Testis (tissue), 2 donors: ENCODE measurements at regions not wholly inside any gene's neighbourhood (a gene's known extent, or its start where the extent isn't known, plus 50 kb on each side); places are given as distances from the start of the nearest gene placed in this dataset.

ENCODE experiments used
- DNase-seq: peaks from one replicate; pipeline ENCODE4 v3.0.0-alpha.2; 2019
- H3K27ac ChIP-seq, 2 donors: fragments of 200-600 bp; sonication (generic); one replicate each; pipeline ENCODE4 v1.5.1; 2019
- H3K27me3 ChIP-seq: fragments of 200-600 bp; sonication (generic); one replicate; pipeline ENCODE4 v1.5.1; 2019
- H3K36me3 ChIP-seq: fragments of 200-600 bp; sonication (generic); one replicate; pipeline ENCODE4 v1.5.1; 2017; ENCODE audit warnings: low read depth; ENCODE audit errors: missing control alignments
- H3K4me1 ChIP-seq: fragments of 200-600 bp; sonication (generic); one replicate; pipeline ENCODE4 v1.5.1; 2019
- H3K4me3 ChIP-seq, 2 donors: fragments of 200-600 bp; sonication (generic); one replicate each; pipeline ENCODE4 v1.5.1; 2017 to 2019
- H3K9me3 ChIP-seq: fragments of 200-600 bp; sonication (generic); one replicate; pipeline ENCODE4 v1.5.1; 2017
- CTCF ChIP-seq, 3 experiments: fragments of 450-650 bp in 2 of 3; fragments of 200-600 bp in 1 of 3; sonication (generic) in 1 of 3; IDR thresholded peaks; one replicate each; pipeline ENCODE4 v1.5.1; 2016 to 2019; ENCODE audit warnings: antibody characterized with exemption in 3 of 3, mild to moderate bottlenecking in 2 of 3, moderate library complexity in 1 of 3
- POLR2A ChIP-seq: fragments of 450-650 bp; IDR thresholded peaks from one replicate; pipeline ENCODE4 v1.6.1; 2017; ENCODE audit warnings: antibody characterized with exemption, mild to moderate bottlenecking, moderate library complexity
- WGBS, 2 donors: methylation state at CpG; one replicate each; pipeline ENCODE4 v1.1.5; 2018; 5-methylcytosine and 5-hydroxymethylcytosine counted together
- intact Hi-C: fragments of 100-400 bp; cut with DNase I; formaldehyde crosslinking; loops from one replicate; pipeline ENCODE4 v1.15.1; 2023; ENCODE audit warnings: low total_unique reads

- Histone ChIP-seq H3K4me3 (no peak overlapping the region), H3K9me3 (no peaks in the 10 kb centered on the region), H3K27me3 (no peaks in the 10 kb centered on the region), H3K27ac (no peak overlapping the region), H3K4me1 (no peaks in the 10 kb centered on the region), H3K36me3 (no peaks in the 10 kb centered on the region)
- intact Hi-C loops, result no loop called here
- 92% methylated on average over 5 of the region's 5 CpGs for WGBS, 2 donors
- DNase-seq, result no peak
- TF ChIP-seq POLR2A, result no peak
- TF ChIP-seq CTCF (IDR thresholded peaks at IDR 0.05), result no peak
These were observed 349.2 kb downstream of the HGF start for GRCh38 chr7:81420526-81421226.

GRCh38 chr7:81419731-81420130, 350.1 kb downstream of the HGF start:
- intact Hi-C loops, result no loop called here
- no peak for DNase-seq

GRCh38 chr7:81416659-81417058, 353.2 kb downstream of the HGF start:
- TF ChIP-seq CTCF (IDR thresholded peaks at IDR 0.05) (no peak), POLR2A (no peak)
- intact Hi-C loops, result no loop called here
- Histone ChIP-seq H3K27me3 (no peaks in the 10 kb centered on the region), H3K4me1 (no peaks in the 10 kb centered on the region), H3K27ac (no peak overlapping the region), H3K36me3 (no peaks in the 10 kb centered on the region), H3K9me3 (no peaks in the 10 kb centered on the region), H3K4me3 (no peak overlapping the region)
- WGBS, 2 donors, result 87 to 92% methylated on average over 1 of the region's 1 CpG
- no peak for DNase-seq

More at GRCh38 chr7:81419731-81420130, 350.1 kb downstream of the HGF start:
- H3K9me3 ChIP-seq, result no peaks in the 10 kb centered on the region
- no peaks in the 10 kb centered on the region for H3K36me3 ChIP-seq
- H3K4me3 ChIP-seq, result no peak overlapping the region
- TF ChIP-seq CTCF (IDR thresholded peaks at IDR 0.05) (no peak), POLR2A (no peak)
- no peak overlapping the region for H3K27ac ChIP-seq
- H3K4me1 ChIP-seq, result no peaks in the 10 kb centered on the region
- no peaks in the 10 kb centered on the region for H3K27me3 ChIP-seq

GRCh38 chr7:81415181-81415580, 354.7 kb downstream of the HGF start:
- Histone ChIP-seq H3K4me3 (no peak overlapping the region), H3K4me1 (peaks cover 3% of the 10 kb centered on the region), H3K9me3 (no peaks in the 10 kb centered on the region), H3K27ac (no peak overlapping the region), H3K27me3 (no peaks in the 10 kb centered on the region), H3K36me3 (no peaks in the 10 kb centered on the region)
- DNase-seq, result no peak
- 87 to 93% methylated on average over 1 of the region's 1 CpG for WGBS, 2 donors
- intact Hi-C loops, result no loop called here
- TF ChIP-seq CTCF (IDR thresholded peaks at IDR 0.05), result no peak
- no peak for TF ChIP-seq POLR2A

- WGBS, 2 donors, result 71 to 82% methylated on average over 3 of the region's 3 CpGs
- Histone ChIP-seq H3K27ac (no peak overlapping the region), H3K4me3 (no peak overlapping the region), H3K9me3 (no peaks in the 10 kb centered on the region), H3K4me1 (peaks cover 3% of the 10 kb centered on the region), H3K27me3 (no peaks in the 10 kb centered on the region), H3K36me3 (no peaks in the 10 kb centered on the region)
- no peak for TF ChIP-seq POLR2A
- no peak for TF ChIP-seq CTCF (IDR thresholded peaks at IDR 0.05)
- no peak for DNase-seq
- intact Hi-C loops, result no loop called here
These were observed 355.4 kb downstream of the HGF start for GRCh38 chr7:81414411-81414810.
